ENCODE measurements at regions not wholly inside any gene's neighbourhood (a gene's known extent, or its start where the extent isn't known, plus 50 kb on each side); places are given as distances from the start of the nearest gene placed in this dataset.

DNA sequence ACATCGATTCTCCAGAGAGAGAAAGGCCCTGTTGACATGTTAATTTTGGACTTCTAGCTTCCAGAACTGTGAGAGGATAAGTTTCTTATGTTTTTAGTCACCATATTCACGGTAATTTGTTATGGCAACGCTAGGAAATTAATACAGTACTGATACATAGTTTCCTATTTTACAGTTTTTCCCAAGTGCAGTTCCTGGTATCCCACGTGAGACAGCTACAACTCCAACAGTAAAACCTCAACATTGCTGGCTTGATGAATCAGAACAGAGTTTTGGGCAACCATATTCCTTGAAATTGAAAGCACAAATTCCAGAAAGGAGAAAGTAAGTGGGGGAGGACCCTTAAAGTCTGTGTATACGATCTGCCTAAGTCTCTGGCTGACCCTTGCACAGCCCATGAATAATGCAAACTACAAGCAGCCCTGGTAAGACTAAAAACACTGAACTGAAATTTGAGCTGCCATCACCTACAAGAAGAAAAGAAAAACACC is 505.1 kb upstream of the NRSN1 start:
- H3K4me3 ChIP-seq (ENCODE audit: low read depth, low read length): no peak overlapping the region
- TF ChIP-seq, protein P1, sequence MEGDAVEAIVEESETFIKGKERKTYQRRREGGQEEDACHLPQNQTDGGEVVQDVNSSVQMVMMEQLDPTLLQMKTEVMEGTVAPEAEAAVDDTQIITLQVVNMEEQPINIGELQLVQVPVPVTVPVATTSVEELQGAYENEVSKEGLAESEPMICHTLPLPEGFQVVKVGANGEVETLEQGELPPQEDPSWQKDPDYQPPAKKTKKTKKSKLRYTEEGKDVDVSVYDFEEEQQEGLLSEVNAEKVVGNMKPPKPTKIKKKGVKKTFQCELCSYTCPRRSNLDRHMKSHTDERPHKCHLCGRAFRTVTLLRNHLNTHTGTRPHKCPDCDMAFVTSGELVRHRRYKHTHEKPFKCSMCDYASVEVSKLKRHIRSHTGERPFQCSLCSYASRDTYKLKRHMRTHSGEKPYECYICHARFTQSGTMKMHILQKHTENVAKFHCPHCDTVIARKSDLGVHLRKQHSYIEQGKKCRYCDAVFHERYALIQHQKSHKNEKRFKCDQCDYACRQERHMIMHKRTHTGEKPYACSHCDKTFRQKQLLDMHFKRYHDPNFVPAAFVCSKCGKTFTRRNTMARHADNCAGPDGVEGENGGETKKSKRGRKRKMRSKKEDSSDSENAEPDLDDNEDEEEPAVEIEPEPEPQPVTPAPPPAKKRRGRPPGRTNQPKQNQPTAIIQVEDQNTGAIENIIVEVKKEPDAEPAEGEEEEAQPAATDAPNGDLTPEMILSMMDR (IDR thresholded peaks at IDR 0.05; ENCODE audit: borderline replicate concordance, insufficient read depth, low read depth, low read length): no peak

DNA sequence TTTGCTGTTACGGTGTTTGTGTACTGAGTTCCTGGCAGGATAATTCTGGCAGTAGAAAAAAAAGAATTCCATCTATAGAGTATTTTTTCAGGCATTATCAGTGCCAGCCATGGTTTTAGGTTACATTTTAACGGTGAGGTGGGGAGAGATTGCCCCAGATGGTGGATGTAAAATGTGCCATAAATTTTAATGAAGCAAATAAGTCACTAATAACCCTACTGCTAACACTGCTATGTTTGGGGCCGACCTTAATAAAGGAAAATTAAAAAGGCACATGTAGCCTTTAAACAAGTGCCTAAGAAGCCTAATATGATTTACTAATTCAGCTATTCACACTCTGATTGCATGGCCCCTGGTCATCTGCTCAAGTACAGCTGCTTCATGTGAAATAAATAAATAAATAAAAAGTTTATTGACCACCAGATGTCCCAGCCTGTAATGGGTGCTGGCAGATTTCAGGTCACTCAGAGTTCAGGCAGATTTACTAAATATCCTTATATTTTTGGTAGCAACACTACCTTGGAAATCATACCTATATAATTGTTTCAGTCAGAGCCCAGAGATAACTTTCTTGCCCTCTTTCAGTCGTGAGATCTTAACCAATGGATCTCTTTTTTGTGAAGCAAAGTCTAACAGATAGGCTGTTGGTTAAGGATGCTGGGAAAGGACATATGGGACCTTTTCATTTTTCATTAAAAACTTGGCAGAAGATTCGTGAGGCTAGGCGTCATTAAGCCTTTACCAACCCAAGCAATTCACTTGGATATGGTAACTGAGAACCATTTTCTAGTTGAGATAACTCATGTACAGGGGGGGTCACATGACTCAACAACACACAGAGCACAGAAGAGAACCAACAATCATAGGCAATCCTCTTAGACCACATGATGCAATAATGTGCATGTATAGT is 495.0 kb upstream of the NRSN1 start:
- TF ChIP-seq, protein P1 (IDR thresholded peaks at IDR 0.05; ENCODE audit: borderline replicate concordance, insufficient read depth, low read depth, low read length): no peak
- H3K4me3 ChIP-seq (ENCODE audit: low read depth, low read length): no peak overlapping the region

DNA sequence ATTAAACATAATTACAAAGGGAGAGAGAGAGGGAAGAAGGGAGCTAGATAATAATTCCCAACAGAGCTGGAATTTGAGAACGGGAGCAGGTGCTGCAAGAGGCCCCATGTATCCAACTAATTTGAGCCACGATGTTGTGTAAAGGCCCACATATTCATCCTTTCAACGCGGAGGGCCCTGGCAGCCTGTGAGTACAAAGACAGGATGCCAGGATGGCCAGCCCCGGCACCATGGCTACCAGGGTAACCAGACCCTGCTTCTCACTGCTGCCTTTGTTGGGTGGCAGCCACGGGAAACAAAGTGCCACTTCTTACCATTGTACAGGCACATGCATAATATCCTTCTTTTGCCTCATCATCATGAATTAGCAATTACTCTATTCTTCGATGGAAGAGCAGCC is 492.0 kb upstream of the NRSN1 start:
- TF ChIP-seq, protein P1 (IDR thresholded peaks at IDR 0.05; ENCODE audit: borderline replicate concordance, insufficient read depth, low read depth, low read length): no peak
- H3K4me3 ChIP-seq (ENCODE audit: low read depth, low read length): no peak overlapping the region

DNA sequence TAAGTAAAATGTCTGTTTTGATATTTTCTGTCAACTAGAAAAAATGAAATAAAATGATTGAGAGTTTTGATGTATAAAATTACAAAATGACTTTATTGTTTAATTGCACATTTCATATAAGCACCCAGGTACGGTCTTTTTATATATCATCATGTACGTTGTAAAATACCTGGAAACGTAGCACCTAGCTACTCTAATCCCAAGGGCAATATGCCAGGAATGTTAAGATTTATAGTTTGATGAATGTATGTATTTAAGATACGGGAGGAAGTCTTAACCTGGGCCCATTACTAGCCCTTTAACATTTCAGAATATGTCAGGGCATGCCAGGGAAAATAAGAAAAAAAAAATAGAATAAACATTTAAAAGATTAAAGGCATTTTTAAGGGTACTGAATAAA is 490.9 kb upstream of the NRSN1 start:
- TF ChIP-seq, protein P1 (IDR thresholded peaks at IDR 0.05; ENCODE audit: borderline replicate concordance, insufficient read depth, low read depth, low read length): no peak
- H3K4me3 ChIP-seq (ENCODE audit: low read depth, low read length): no peak overlapping the region

DNA sequence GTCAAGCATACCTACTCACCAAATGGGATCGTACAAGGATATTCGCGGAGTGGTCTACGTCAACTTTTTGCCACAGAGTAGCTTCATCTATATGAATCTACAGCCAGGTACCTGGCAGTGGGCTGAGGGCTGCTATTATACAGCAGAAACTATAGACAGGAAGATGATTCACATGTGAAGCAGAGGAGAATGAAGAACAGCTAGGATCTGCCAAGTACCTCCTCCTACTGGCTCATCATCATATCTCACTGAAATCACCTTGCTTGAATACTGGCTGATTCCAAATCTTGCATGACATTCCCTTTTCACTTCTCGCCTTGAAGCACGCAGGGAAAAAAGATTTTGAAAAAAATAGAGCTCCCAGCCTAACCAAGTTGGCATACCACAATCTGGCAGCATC is 488.7 kb upstream of the NRSN1 start:
- TF ChIP-seq, protein P1 (IDR thresholded peaks at IDR 0.05; ENCODE audit: borderline replicate concordance, insufficient read depth, low read depth, low read length): no peak
- no peak overlapping the region for H3K4me3 ChIP-seq (ENCODE audit: low read depth, low read length)

DNA sequence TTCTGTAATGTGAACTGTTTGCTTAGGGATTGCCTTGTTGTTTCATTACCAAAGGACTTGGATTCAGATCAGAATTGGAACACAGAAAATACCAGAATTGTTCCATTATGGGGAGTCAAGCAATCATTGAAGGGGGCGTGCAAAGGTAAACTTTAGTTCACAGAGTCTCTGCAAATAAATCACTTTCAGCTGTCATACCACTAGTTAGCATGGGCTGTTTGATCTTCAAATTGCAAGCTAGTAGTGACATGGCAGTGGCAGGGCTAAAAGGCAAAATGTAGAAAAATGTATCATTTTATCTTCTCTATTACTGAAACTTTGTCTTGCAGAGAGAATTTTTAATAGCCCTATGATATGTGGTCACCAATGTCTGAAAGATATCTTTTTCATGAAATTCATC is 483.2 kb upstream of the NRSN1 start:
- no peak overlapping the region for H3K4me3 ChIP-seq (ENCODE audit: low read depth, low read length)
- TF ChIP-seq, protein P1 (IDR thresholded peaks at IDR 0.05; ENCODE audit: borderline replicate concordance, insufficient read depth, low read depth, low read length): no peak

DNA sequence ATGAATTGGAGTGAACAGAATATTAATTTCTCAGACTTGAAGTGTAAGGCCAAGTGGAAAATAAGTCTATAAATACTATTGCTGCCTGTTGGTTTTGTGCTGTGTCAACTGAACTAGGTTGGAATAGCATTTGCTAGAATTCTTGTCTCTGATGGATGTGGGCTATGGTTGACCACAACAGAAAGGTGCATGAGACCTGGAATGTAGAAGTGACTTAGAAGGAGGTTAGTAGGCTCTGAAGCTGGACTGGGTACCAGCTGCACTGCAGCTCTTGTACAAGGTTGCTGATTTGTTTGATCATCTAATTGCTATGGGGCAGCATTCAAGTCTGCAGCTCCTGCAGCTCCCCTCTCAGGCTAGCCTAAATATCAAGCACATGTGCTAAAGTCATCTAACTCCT is 479.0 kb upstream of the NRSN1 start:
- no peak overlapping the region for H3K4me3 ChIP-seq (ENCODE audit: low read depth, low read length)
- TF ChIP-seq, protein P1 (IDR thresholded peaks at IDR 0.05; ENCODE audit: borderline replicate concordance, insufficient read depth, low read depth, low read length): no peak

Measured in GM12875 (cell line).